Stimulated activated naive B cell treated with anti-CD40 and anti-IgM and Interleukin-4, amounts not matched to agents 10 μg/mL and 1 μg/mL and 100 μg/mL, for 72 hours (primary cell): ENCODE measurements at regions not wholly inside any gene's neighbourhood (a gene's known extent, or its start where the extent isn't known, plus 50 kb on each side); places are given as distances from the start of the nearest gene placed in this dataset.
A peak's percentile ranks its signal among the peaks of the same experiment; 100 is the strongest.
"Not testable (repeated sequence)": the region's sequence is repeated elsewhere in the genome, so short reads cannot be mapped to it uniquely, and the experiment has no call there.

ENCODE experiments used
- ATAC-seq, 2 donors: fragments of 150-1000 bp; cut with Tn5 transposase; replicated peaks; 2 replicates each; pipeline ENCODE4 v1.10.0; 2021; ENCODE audit warnings: moderate library complexity in 1 of 2
- DNase-seq: peaks from one replicate; pipeline ENCODE4 v3.0.0; 2021
- H3K27ac Mint-ChIP-seq: one replicate; pipeline ENCODE4 v1.8.0; 2022; ENCODE audit warnings: mild to moderate bottlenecking, mixed read lengths
- H3K27me3 Mint-ChIP-seq, 2 donors: one replicate each; pipeline ENCODE4 v1.8.0; 2022; ENCODE audit warnings: mixed read lengths in 2 of 2
- H3K36me3 Mint-ChIP-seq, 2 donors: one replicate each; pipeline ENCODE4 v1.8.0; 2022; ENCODE audit warnings: mixed read lengths in 2 of 2, mild to moderate bottlenecking in 1 of 2
- H3K4me1 Mint-ChIP-seq, 2 donors: one replicate each; pipeline ENCODE4 v1.8.0; 2022; ENCODE audit warnings: mixed read lengths in 2 of 2, mild to moderate bottlenecking in 1 of 2
- H3K4me3 Mint-ChIP-seq, 2 donors: one replicate each; pipeline ENCODE4 v1.8.0; 2022; ENCODE audit warnings: mild to moderate bottlenecking in 2 of 2, mixed read lengths in 2 of 2, moderate library complexity in 1 of 2
- H3K9me3 Mint-ChIP-seq, 2 donors: one replicate each; pipeline ENCODE4 v1.8.0; 2022; ENCODE audit warnings: mixed read lengths in 2 of 2, mild to moderate bottlenecking in 1 of 2

DNA sequence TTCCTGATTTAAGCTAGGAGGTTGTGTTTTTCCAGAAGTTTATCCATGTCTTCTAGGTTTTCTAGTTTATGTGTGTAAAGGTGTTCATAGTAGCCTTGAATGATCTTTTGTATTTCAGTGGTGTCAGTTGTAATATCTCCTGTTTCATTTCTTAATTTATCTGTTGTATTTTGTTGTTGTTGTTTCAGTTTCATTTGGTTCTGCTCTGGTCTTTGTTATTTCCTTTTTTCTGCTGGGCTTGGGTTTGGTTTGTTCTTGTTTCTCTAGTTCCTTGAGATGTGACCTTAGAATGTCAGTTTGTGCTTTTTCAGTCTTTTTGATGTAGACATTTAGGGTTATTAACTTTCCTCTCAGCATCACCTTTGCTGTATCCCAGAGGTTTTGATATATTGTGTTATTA is 62.8 kb downstream of the SCP2D1 start:
- not testable (repeated sequence) for DNase-seq, H3K27ac Mint-ChIP-seq, H3K4me3 Mint-ChIP-seq, ATAC-seq, H3K4me1 Mint-ChIP-seq, H3K36me3 Mint-ChIP-seq, H3K27me3 Mint-ChIP-seq
- peaks cover 12 to 20% of the 10 kb centered on the region in 2 donors for H3K9me3 Mint-ChIP-seq

DNA sequence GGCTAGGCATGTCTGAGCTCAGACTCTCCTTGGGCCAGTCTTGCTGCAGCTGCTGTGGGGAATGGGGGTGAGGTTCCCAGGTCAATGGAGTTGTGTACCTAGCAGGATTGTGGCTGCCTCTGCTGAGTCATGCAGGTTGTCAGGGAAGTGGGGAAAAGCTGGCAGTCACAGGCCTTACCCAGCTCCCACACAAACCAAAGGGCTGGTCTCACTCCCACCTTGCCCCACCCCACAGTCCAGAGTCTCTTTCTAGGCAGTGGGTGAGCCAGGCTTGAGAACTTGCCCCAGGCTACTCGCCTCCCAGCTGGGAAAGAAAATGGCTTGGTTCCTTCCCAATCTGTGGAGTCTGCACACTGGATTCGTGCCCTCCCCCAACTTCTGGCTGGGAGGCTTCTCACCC is 65.7 kb downstream of the SCP2D1 start:
- Mint-ChIP-seq H3K27me3 (peaks cover 0 to 19% of the 10 kb centered on the region in 2 donors), H3K9me3 (peaks cover 7 to 14% of the 10 kb centered on the region in 2 donors), H3K36me3 (no peaks in the 10 kb centered on the region), H3K4me3 (no peak overlapping the region), H3K4me1 (peaks cover 0 to 4% of the 10 kb centered on the region in 2 donors), H3K27ac (no peak overlapping the region)
- DNase-seq (no peak), ATAC-seq (no peak)

DNA sequence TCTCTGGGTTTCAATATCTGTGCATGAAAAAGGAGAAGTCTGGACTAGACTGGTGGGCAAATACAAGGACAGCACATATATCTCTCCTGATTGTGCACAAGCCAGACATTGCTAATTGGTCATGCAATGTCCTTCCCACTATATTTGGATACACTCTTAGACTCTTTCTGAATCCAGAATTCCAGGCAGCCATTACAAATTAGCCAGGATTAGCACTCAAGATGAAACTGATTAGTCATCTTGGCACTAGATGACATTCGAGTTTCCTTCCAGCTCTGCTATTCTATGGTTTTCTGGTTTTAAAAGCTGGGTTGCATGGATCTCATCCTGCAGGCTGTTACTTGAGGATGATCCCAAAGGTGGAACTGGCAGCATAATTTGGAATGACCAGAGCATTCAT is 73.2 kb downstream of the SCP2D1 start:
- H3K4me1 Mint-ChIP-seq, result no peaks in the 10 kb centered on the region
- no peak overlapping the region for H3K27ac Mint-ChIP-seq
- peaks cover 9 to 21% of the 10 kb centered on the region in 2 donors for H3K27me3 Mint-ChIP-seq
- DNase-seq, result no peak
- H3K36me3 Mint-ChIP-seq, result no peaks in the 10 kb centered on the region
- no peak for ATAC-seq
- no peak overlapping the region for H3K4me3 Mint-ChIP-seq
- H3K9me3 Mint-ChIP-seq, result peaks cover under 1 to 3% of the 10 kb centered on the region in 2 donors

GRCh38 chr20:18901980-18902737 is 88.6 kb downstream of the SCP2D1 start:
- Mint-ChIP-seq H3K4me1 (no peaks in the 10 kb centered on the region), H3K4me3 (no peak overlapping the region), H3K9me3 (peaks cover 0 to 2% of the 10 kb centered on the region in 2 donors), H3K36me3 (no peaks in the 10 kb centered on the region), H3K27me3 (peaks cover 10 to 19% of the 10 kb centered on the region in 2 donors), H3K27ac (no peak overlapping the region)
- DNase-seq (no peak), ATAC-seq (no peak)

- DNase-seq (no peak), ATAC-seq (no peak)
- no peak overlapping the region for H3K27ac Mint-ChIP-seq
- no peaks in the 10 kb centered on the region for H3K36me3 Mint-ChIP-seq
- H3K9me3 Mint-ChIP-seq, result no peaks in the 10 kb centered on the region
- H3K4me3 Mint-ChIP-seq, result no peak overlapping the region
- H3K4me1 Mint-ChIP-seq, result no peaks in the 10 kb centered on the region
- H3K27me3 Mint-ChIP-seq, result peaks cover 10 to 12% of the 10 kb centered on the region in 2 donors
These were observed 90.6 kb downstream of the SCP2D1 start for GRCh38 chr20:18904192-18904591.

GRCh38 chr20:18904624-18905023 is 91.0 kb downstream of the SCP2D1 start:
- H3K36me3 Mint-ChIP-seq, result no peaks in the 10 kb centered on the region
- ATAC-seq (no peak), DNase-seq (no peak)
- H3K27me3 Mint-ChIP-seq, result peaks cover 10 to 12% of the 10 kb centered on the region in 2 donors
- no peaks in the 10 kb centered on the region for H3K9me3 Mint-ChIP-seq
- no peak overlapping the region for H3K27ac Mint-ChIP-seq
- H3K4me1 Mint-ChIP-seq, result no peaks in the 10 kb centered on the region
- H3K4me3 Mint-ChIP-seq, result no peak overlapping the region

DNA sequence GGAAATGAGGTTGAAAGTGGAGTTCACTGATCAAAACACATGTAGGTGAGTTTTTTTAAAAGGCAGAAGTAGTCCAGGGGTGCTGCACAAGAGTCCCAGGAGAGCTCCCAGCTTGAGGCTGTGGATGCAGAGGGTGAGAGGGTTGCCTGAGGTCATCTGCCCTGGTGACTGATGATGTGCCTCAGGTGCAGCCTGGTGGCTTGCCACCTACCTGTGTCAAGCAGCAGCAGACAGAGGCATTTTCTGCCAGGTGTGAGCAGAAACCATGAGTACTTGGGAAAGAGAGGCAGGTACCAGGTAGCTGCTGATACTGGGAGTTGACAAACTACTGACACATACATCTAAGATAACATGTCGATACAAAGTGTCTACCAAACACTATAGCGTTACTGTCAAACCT is 92.5 kb downstream of the SCP2D1 start:
- DNase-seq (no peak), ATAC-seq (no peak)
- H3K27ac Mint-ChIP-seq, result no peak overlapping the region
- no peaks in the 10 kb centered on the region for H3K4me1 Mint-ChIP-seq
- H3K4me3 Mint-ChIP-seq, result no peak overlapping the region
- peaks cover 15 to 20% of the 10 kb centered on the region in 2 donors for H3K27me3 Mint-ChIP-seq
- no peaks in the 10 kb centered on the region for H3K9me3 Mint-ChIP-seq
- no peaks in the 10 kb centered on the region for H3K36me3 Mint-ChIP-seq

GRCh38 chr20:18907353-18907752 is 93.8 kb downstream of the SCP2D1 start:
- Mint-ChIP-seq H3K36me3 (no peaks in the 10 kb centered on the region), H3K4me3 (no peak overlapping the region), H3K4me1 (no peaks in the 10 kb centered on the region), H3K27me3 (peaks cover 22 to 33% of the 10 kb centered on the region in 2 donors), H3K9me3 (no peaks in the 10 kb centered on the region), H3K27ac (no peak overlapping the region)
- ATAC-seq (no peak), DNase-seq (no peak)

DNA sequence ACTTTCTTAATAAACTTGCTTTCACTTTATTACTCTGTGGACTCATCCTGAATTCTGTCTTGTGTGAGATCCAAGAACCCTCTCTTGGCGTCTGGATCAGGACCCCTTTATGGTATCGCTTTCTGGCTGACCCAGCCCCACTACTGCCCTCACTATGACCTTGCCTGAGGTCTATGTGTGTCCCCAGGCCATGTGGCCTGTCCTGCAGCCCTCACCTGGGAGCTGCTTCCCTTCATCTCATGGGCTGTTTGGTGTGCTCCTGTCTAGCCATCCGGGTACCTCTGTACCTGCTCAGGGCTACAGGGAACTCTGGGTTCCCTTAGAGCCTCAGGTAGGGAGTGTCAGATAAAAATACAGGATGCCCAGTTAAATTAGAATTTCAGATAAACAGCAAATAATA is 94.5 kb downstream of the SCP2D1 start:
- Mint-ChIP-seq H3K36me3 (no peaks in the 10 kb centered on the region), H3K9me3 (no peaks in the 10 kb centered on the region), H3K27ac (no peak overlapping the region), H3K27me3 (peaks cover 28 to 33% of the 10 kb centered on the region in 2 donors), H3K4me1 (no peaks in the 10 kb centered on the region), H3K4me3 (no peak overlapping the region)
- DNase-seq, result no peak
- ATAC-seq, result no peak

GRCh38 chr20:18909254-18909653 is 95.7 kb downstream of the SCP2D1 start:
- Mint-ChIP-seq H3K36me3 (no peaks in the 10 kb centered on the region), H3K4me3 (no peak overlapping the region), H3K4me1 (no peaks in the 10 kb centered on the region), H3K9me3 (no peaks in the 10 kb centered on the region), H3K27ac (no peak overlapping the region), H3K27me3 (peaks cover 28% of the 10 kb centered on the region in 2 donors)
- no peak for DNase-seq
- no peak for ATAC-seq

DNA sequence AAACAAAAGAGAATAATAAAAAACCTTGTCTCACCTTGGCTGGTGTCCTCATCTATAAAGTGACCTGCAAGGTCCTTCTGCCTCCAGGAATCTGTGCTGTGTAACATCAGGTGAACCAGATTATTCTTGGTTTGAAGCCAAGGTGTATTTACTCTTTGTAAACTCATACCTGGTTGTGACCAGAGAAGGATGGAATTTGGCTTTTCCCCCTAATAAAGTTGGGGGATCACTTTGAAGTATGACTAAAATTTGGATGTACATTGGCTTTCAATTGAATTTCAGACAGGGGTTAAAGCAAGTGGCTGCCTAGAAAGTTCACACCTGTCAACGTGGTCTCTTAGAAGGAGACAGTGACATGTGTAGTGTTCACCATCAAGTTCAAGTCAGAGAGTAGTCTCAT is 100.1 kb downstream of the SCP2D1 start:
- no peak overlapping the region for H3K4me3 Mint-ChIP-seq
- no peak overlapping the region for H3K27ac Mint-ChIP-seq
- H3K4me1 Mint-ChIP-seq, result peaks cover 6% of the 10 kb centered on the region in 2 donors
- H3K27me3 Mint-ChIP-seq, result peaks cover 22 to 27% of the 10 kb centered on the region in 2 donors
- ATAC-seq, result no peak
- no peak for DNase-seq
- peaks cover 0 to 4% of the 10 kb centered on the region in 2 donors for H3K9me3 Mint-ChIP-seq
- no peaks in the 10 kb centered on the region for H3K36me3 Mint-ChIP-seq

DNA sequence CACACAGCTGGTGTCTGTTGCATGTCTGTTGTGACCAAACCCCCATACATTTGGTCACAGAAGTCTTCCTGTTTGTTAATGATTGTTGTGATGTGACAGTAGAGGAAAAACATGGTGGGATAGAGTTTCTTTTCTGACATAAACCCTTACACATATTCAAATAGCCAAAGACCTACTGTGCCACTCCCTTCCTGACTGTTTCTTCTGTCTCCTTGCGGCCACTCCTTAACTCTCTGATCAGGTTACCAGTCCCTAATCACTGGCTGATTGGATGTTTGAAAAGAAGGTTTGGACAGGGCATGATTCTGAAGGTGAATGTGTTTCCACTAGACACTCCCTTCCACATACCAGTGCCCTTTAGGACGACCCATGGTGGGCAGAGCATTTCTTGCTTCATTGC is 101.2 kb downstream of the SCP2D1 start:
- Mint-ChIP-seq H3K36me3 (no peaks in the 10 kb centered on the region), H3K4me3 (no peak overlapping the region), H3K27ac (no peak overlapping the region), H3K9me3 (peaks cover 0 to 4% of the 10 kb centered on the region in 2 donors), H3K4me1 (peaks cover 6% of the 10 kb centered on the region in 2 donors), H3K27me3 (peaks cover 22 to 27% of the 10 kb centered on the region in 2 donors)
- DNase-seq (no peak), ATAC-seq (no peak)

DNA sequence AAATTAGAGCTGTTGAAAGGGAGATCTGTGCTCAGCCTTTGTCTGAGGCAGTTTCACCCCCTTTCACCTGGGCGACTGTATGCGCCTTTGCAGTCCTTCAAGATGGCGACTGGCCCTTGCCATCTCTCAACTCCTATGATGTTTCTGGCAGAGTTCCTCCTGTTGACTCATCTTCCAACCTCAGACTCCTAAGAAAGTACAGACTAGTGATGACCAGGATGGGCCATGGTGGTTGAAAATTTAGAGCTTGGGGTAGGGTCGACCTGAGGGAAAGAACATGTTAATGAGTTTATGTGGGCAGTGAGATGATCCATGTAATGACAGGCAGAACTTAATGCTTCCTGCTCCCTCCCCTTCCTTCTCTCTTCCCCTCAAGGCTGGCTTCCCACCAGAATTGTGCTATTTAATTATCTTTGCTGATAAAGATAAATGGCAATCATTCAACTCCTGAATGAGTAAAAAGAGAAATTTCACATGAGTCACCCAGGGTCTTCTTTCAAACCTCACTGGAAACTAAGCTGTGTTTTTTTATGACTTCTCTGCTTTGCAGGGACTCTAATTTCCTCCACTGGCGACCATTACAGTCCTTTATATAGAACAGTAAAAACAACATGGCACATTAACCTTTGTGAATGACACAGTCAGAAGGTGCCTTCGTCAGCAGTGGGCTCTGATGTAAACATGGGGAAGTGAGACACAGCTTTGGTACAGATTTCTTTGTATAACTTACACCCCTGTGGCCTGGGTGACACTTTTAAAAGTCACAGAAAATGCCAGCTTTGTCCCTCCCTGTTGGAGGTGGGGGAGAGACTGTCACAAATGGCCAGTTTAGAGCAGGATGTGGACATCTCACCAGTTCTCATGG is 103.5 kb downstream of the SCP2D1 start:
- Mint-ChIP-seq H3K4me3 (no peak overlapping the region), H3K27me3 (peaks cover 2 to 15% of the 10 kb centered on the region in 2 donors), H3K9me3 (peaks cover 0 to 6% of the 10 kb centered on the region in 2 donors), H3K27ac (peak overlapping the region; percentile 84), H3K36me3 (no peaks in the 10 kb centered on the region), H3K4me1 (peaks cover 6% of the 10 kb centered on the region in 2 donors)
- DNase-seq, result peak; percentile 52
- peak; percentile 95 for ATAC-seq

DNA sequence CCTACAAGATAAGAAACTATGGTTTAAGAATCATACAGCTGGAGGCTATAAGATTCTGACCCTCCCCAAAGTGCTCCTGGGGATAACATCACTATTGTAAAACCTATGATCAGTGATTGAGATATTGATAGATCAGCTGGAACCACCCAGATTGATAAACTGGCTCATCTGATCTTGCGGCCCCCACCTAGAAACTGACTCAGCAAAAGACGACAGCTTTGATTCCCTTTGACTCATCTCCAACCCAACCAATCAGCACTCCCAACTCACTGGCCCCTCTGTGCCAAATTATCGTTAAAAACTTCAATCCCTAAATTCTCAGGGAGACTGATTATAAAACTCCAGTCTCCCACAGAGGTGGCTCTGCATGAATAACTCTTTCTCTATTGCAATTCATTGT is 106.4 kb downstream of the SCP2D1 start:
- DNase-seq (no peak), ATAC-seq (no peak)
- Mint-ChIP-seq H3K27me3 (peaks cover 0 to 5% of the 10 kb centered on the region in 2 donors), H3K9me3 (peaks cover 0 to 7% of the 10 kb centered on the region in 2 donors), H3K4me3 (no peak overlapping the region), H3K36me3 (no peaks in the 10 kb centered on the region), H3K27ac (no peak overlapping the region), H3K4me1 (peaks cover 6% of the 10 kb centered on the region in 2 donors)

GRCh38 chr20:18921291-18921690 is 107.7 kb downstream of the SCP2D1 start:
- no peak overlapping the region for H3K4me3 Mint-ChIP-seq
- DNase-seq, result no peak
- no peak for ATAC-seq
- no peak overlapping the region for H3K27ac Mint-ChIP-seq
- no peaks in the 10 kb centered on the region for H3K36me3 Mint-ChIP-seq
- H3K27me3 Mint-ChIP-seq, result peaks cover 0 to 3% of the 10 kb centered on the region in 2 donors
- H3K9me3 Mint-ChIP-seq, result peaks cover 0 to 4% of the 10 kb centered on the region in 2 donors
- H3K4me1 Mint-ChIP-seq, result peaks cover 6% of the 10 kb centered on the region in 2 donors
